CD8-positive, alpha-beta memory T cell (primary cell): ENCODE measurements at regions not wholly inside any gene's neighbourhood (a gene's known extent, or its start where the extent isn't known, plus 50 kb on each side); places are given as distances from the start of the nearest gene placed in this dataset.

Experiments
- CTCF ChIA-PET: fragments of 350-600 bp; sonication (Branson Sonifier 250); formaldehyde crosslinking; loops from one replicate; lab custom pipeline; 2021; ENCODE audit warnings: antibody characterized with exemption; lab: Charles Lee
- POLR2A ChIA-PET: fragments of 350-600 bp; sonication (Branson Sonifier 250); formaldehyde crosslinking; loops from one replicate; lab custom pipeline; 2021; ENCODE audit warnings: antibody characterized with exemption; lab: Charles Lee
- DNase-seq, 5 donors: peaks; one replicate each; pipeline versions ENCODE4 v3.0.0 to v3.0.0-alpha.2; 2020 to 2022; ENCODE audit warnings: mixed read lengths in 1 of 5
- H3K27ac ChIP-seq: one replicate; pipeline ENCODE4 v1.7.0; 2013; ENCODE audit warnings: low read depth, mild to moderate bottlenecking, low read length, moderate library complexity
- H3K27me3 ChIP-seq: 2 replicates; pipeline ENCODE4 v1.7.0; 2013; ENCODE audit warnings: low read length, mild to moderate bottlenecking; ENCODE audit not compliant: insufficient read depth, poor library complexity, severe bottlenecking
- H3K36me3 ChIP-seq: 2 replicates; pipeline ENCODE4 v1.7.0; 2013; ENCODE audit warnings: mild to moderate bottlenecking, low read length, moderate library complexity; ENCODE audit not compliant: insufficient read depth
- H3K4me1 ChIP-seq: 2 replicates; pipeline ENCODE4 v1.7.0; 2013; ENCODE audit warnings: mild to moderate bottlenecking, low read length, moderate library complexity; ENCODE audit not compliant: insufficient read depth
- H3K4me3 ChIP-seq: 2 replicates; pipeline ENCODE4 v1.7.0; 2013; ENCODE audit warnings: mild to moderate bottlenecking, low read length
- H3K9me3 ChIP-seq: 2 replicates; pipeline ENCODE4 v1.7.0; 2013; ENCODE audit warnings: mild to moderate bottlenecking, low read length
- H3K27ac Mint-ChIP-seq, 8 donors: one replicate each; pipeline ENCODE4 v1.8.0; 2020 to 2021; ENCODE audit warnings: mixed read lengths in 8 of 8, mild to moderate bottlenecking in 6 of 8, inconsistent platforms in 3 of 8, moderate library complexity in 3 of 8
- H3K27me3 Mint-ChIP-seq, 2 donors: one replicate each; pipeline ENCODE4 v1.8.0; 2020 to 2021; ENCODE audit warnings: mixed read lengths in 2 of 2, mild to moderate bottlenecking in 1 of 2, moderate library complexity in 1 of 2
- H3K36me3 Mint-ChIP-seq, 3 donors: one replicate each; pipeline ENCODE4 v1.8.0; 2020 to 2021; ENCODE audit warnings: mixed read lengths in 3 of 3, inconsistent platforms in 1 of 3, mild to moderate bottlenecking in 1 of 3
- H3K4me1 Mint-ChIP-seq, 3 donors: one replicate each; pipeline ENCODE4 v1.8.0; 2020 to 2021; ENCODE audit warnings: mixed read lengths in 3 of 3, inconsistent platforms in 1 of 3, mild to moderate bottlenecking in 1 of 3
- H3K4me3 Mint-ChIP-seq, 7 donors: one replicate each; pipeline ENCODE4 v1.8.0; 2020 to 2021; ENCODE audit warnings: mixed read lengths in 7 of 7, mild to moderate bottlenecking in 6 of 7, moderate library complexity in 4 of 7, inconsistent platforms in 2 of 7
- H3K9me3 Mint-ChIP-seq, 5 donors: one replicate each; pipeline ENCODE4 v1.8.0; 2020 to 2022; ENCODE audit warnings: mixed read lengths in 5 of 5, mild to moderate bottlenecking in 3 of 5, moderate library complexity in 2 of 5, inconsistent platforms in 1 of 5

DNA sequence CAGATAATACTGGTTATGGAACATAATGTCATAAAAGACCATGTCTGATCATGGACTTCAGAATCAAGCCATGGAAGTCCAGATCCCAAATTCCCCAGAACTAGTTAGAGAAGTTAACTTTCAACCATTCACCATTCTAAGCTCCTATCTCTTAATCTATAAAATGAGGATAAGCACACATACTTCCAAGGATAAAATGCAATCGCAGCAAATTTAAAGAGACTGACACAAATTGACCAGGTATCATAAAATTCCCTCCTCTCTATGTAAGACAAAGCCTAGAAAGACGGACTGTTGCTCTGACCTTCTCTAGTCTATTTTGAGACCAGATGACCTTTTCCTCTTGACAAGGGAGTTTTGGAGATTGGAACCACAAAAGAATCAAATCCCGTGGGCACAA, 426.7 kb downstream of the PLPP3 start:
- H3K36me3 ChIP-seq, result no peaks in the 10 kb centered on the region
- no peak for DNase-seq
- CTCF ChIA-PET, result no interaction called here
- Mint-ChIP-seq H3K9me3 (peaks cover 0 to 2% (median 2%) of the 10 kb centered on the region in 5 donors), H3K4me1 (no peaks in the 10 kb centered on the region), H3K27ac (no peak overlapping the region), H3K36me3 (no peaks in the 10 kb centered on the region), H3K4me3 (no peak overlapping the region), H3K27me3 (peaks cover 0 to 4% of the 10 kb centered on the region in 2 donors)
- H3K27me3 ChIP-seq, result no peaks in the 10 kb centered on the region
- H3K9me3 ChIP-seq, result no peaks in the 10 kb centered on the region
- no peaks in the 10 kb centered on the region for H3K4me1 ChIP-seq
- H3K27ac ChIP-seq, result no peak overlapping the region
- POLR2A ChIA-PET, result no interaction called here
- H3K4me3 ChIP-seq, result no peak overlapping the region

DNA sequence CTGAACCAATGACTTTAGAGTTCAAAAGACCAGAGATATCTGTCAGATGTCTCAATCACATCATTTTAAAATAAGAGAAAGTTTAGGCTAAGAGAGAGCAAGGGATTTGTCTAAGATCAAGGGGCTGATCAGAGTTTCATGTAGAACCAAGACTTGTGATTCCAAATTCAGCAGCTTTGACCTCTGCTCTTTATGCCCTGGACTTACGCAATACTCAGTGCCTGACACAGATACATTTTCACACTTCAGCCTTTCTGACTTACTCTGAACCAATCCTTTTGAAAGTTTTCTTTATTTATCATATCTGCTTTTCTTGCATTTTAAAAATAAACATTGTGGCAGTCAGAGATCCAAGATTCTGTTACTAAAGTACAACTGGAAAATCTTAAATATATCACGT, 428.0 kb downstream of the PLPP3 start:
- no peak for DNase-seq
- no peaks in the 10 kb centered on the region for H3K27me3 ChIP-seq
- Mint-ChIP-seq H3K36me3 (no peaks in the 10 kb centered on the region), H3K4me3 (no peak overlapping the region), H3K4me1 (no peaks in the 10 kb centered on the region), H3K27ac (no peak overlapping the region), H3K9me3 (peaks cover 0 to 5% (median 2%) of the 10 kb centered on the region in 5 donors), H3K27me3 (peaks cover 0 to 4% of the 10 kb centered on the region in 2 donors)
- no peak overlapping the region for H3K27ac ChIP-seq
- H3K4me3 ChIP-seq, result no peak overlapping the region
- no peaks in the 10 kb centered on the region for H3K4me1 ChIP-seq
- H3K9me3 ChIP-seq, result no peaks in the 10 kb centered on the region
- CTCF ChIA-PET, result no interaction called here
- POLR2A ChIA-PET, result no interaction called here
- no peaks in the 10 kb centered on the region for H3K36me3 ChIP-seq

DNA sequence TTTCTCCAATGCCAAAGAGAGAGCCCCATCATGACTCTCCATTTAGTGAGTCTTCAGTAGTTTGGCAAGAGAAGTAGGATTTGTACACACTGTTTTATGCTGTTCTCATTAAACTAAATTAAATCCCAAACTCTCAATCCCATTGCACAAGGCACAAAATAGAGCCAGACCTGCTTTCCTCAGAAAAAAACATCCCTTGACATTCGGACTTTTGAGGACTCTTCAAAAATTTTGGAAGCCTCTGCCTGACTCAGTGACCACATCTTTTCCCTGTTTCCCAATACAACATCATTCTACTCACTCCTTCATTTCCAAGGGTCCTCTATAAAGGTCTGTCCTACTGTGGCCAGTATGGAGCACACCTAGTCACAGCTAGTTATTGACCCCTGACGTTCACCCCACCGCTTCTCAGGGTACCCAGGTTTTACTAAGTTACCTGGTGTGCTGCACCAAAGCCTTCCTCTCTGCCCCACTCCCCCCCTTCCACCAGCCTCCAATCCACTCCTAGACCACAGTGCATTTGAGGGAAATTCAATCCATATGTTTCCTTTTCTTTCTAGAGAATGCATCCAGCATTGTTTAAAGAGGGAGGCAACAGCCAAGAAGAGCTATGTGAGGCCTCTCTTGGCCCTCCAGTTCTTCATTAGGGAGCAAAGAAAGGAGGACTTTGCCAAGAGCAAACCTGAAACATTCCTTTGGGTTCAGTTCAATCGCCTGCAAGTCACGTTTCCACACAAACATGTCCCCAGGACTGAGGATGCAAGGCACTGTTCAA, 428.7 kb downstream of the PLPP3 start:
- Mint-ChIP-seq H3K9me3 (peaks cover 0 to 6% (median 2%) of the 10 kb centered on the region in 5 donors), H3K27ac (no peak overlapping the region), H3K36me3 (no peaks in the 10 kb centered on the region), H3K27me3 (peaks cover 0 to 4% of the 10 kb centered on the region in 2 donors), H3K4me1 (no peaks in the 10 kb centered on the region), H3K4me3 (no peak overlapping the region)
- Histone ChIP-seq H3K27me3 (no peaks in the 10 kb centered on the region), H3K27ac (no peak overlapping the region), H3K9me3 (no peaks in the 10 kb centered on the region), H3K4me1 (no peaks in the 10 kb centered on the region), H3K4me3 (no peak overlapping the region), H3K36me3 (no peaks in the 10 kb centered on the region)
- POLR2A ChIA-PET, result no interaction called here
- CTCF ChIA-PET, result no interaction called here
- DNase-seq, result no peak

DNA sequence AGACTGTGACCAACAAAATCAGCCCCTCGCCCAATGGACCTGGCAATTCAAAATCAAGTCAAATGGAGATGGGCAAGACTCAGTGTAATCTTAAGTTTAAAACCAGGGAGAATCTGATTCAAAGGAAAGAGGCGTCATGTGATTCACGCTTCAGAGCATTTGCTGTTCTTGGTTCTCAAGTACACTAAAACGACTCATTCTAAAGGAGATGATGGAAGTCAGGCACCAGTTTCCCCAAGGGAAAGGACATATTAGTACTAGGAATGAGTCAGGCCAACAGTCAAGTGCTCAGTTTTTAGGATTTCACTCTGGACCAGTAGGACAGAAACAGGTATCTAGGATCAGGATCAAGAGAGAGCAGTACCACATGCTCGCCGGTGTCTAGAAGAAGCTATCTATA, 429.6 kb downstream of the PLPP3 start:
- Mint-ChIP-seq H3K27me3 (peaks cover 0 to 4% of the 10 kb centered on the region in 2 donors), H3K27ac (no peak overlapping the region), H3K4me3 (no peak overlapping the region), H3K4me1 (no peaks in the 10 kb centered on the region), H3K36me3 (no peaks in the 10 kb centered on the region), H3K9me3 (peaks cover 0 to 8% (median 2%) of the 10 kb centered on the region in 5 donors)
- Histone ChIP-seq H3K27me3 (no peaks in the 10 kb centered on the region), H3K36me3 (no peaks in the 10 kb centered on the region), H3K4me3 (no peak overlapping the region), H3K4me1 (no peaks in the 10 kb centered on the region), H3K9me3 (no peaks in the 10 kb centered on the region), H3K27ac (no peak overlapping the region)
- ChIA-PET POLR2A (no interaction called here), CTCF (no interaction called here)
- DNase-seq, result no peak

DNA sequence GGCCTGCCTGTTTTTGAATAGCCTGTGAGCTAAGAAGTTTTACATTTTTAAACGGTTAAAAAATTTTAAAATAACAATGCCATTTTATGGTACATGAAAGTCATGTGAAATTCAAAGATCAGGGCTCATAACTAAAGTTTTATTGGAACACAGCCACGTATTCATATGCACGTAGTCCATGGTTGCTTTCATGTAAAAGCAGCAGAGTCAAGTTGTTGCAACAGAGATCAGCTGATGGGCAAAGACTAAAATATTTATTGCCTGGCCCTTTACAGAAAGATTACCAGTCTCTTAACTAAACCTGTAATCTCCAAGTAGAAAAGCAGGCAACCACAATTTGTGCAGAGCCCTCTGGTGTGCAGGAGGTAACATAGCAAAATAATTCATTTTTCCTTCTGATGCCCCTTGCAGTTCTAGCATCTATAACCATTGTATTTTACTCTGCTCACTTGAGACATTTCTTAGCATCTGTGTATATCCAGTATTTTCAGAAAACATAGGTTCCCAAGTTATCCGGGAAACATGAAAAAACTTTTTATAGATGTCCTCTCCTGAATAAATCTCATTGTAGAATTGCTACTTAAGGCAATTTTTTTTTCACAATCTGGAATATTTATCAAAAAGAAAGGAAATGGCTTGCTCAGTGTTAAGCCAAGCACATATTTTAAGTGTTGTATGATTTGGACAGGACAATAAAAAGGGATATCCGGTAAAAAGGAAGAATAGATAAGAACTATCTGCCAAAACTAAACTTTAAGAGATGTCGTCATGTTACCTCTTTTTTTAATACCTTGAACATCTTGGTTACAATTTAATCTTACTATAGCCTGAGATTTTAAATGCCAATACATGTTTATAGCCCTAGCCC, 430.8 kb downstream of the PLPP3 start:
- Histone ChIP-seq H3K4me1 (no peaks in the 10 kb centered on the region), H3K27ac (no peak overlapping the region), H3K27me3 (no peaks in the 10 kb centered on the region), H3K4me3 (no peak overlapping the region), H3K9me3 (no peaks in the 10 kb centered on the region), H3K36me3 (no peaks in the 10 kb centered on the region)
- no peak for DNase-seq
- Mint-ChIP-seq H3K4me1 (no peaks in the 10 kb centered on the region), H3K36me3 (no peaks in the 10 kb centered on the region), H3K9me3 (peaks cover 0 to 8% (median 0%) of the 10 kb centered on the region in 5 donors), H3K4me3 (no peak overlapping the region), H3K27me3 (no peaks in the 10 kb centered on the region), H3K27ac (no peak overlapping the region)
- POLR2A ChIA-PET, result no interaction called here
- CTCF ChIA-PET, result no interaction called here

GRCh38 chr1:56147459-56147858, 431.9 kb downstream of the PLPP3 start:
- POLR2A ChIA-PET, result no interaction called here
- H3K4me3 Mint-ChIP-seq, result no peak overlapping the region
- no peaks in the 10 kb centered on the region for H3K36me3 Mint-ChIP-seq
- no peak overlapping the region for H3K4me3 ChIP-seq
- H3K27ac Mint-ChIP-seq, result no peak overlapping the region
- no peaks in the 10 kb centered on the region for H3K27me3 Mint-ChIP-seq
- H3K9me3 Mint-ChIP-seq, result peaks cover 0 to 8% (median 0%) of the 10 kb centered on the region in 5 donors
- CTCF ChIA-PET, result no interaction called here
- no peaks in the 10 kb centered on the region for H3K4me1 Mint-ChIP-seq
- H3K9me3 ChIP-seq, result no peaks in the 10 kb centered on the region
- no peak for DNase-seq
- H3K36me3 ChIP-seq, result no peaks in the 10 kb centered on the region
- no peak overlapping the region for H3K27ac ChIP-seq
- no peaks in the 10 kb centered on the region for H3K27me3 ChIP-seq
- H3K4me1 ChIP-seq, result no peaks in the 10 kb centered on the region

DNA sequence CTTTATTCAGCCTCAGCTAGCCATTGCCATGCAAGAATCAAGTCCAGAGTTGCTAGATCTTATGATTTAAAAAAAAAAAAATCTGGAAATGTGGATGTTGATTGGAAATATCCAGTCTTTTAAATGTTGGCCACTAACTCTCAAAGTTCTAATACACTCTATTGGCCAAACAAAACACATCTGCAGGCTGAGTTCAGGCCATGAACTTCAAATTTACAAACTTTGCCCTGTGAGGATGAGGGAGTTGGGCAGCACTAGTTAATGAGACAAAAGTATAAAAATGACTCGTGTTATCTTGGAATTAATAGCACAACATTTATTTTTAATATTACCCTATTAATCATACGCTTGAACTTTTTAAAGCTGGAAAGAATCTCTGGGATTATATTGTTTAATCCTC, 432.3 kb downstream of the PLPP3 start:
- CTCF ChIA-PET, result no interaction called here
- peaks cover 0 to 8% (median 0%) of the 10 kb centered on the region in 5 donors for H3K9me3 Mint-ChIP-seq
- POLR2A ChIA-PET, result no interaction called here
- H3K4me1 Mint-ChIP-seq, result no peaks in the 10 kb centered on the region
- no peaks in the 10 kb centered on the region for H3K27me3 Mint-ChIP-seq
- no peaks in the 10 kb centered on the region for H3K9me3 ChIP-seq
- no peaks in the 10 kb centered on the region for H3K36me3 Mint-ChIP-seq
- H3K36me3 ChIP-seq, result no peaks in the 10 kb centered on the region
- no peak overlapping the region for H3K4me3 Mint-ChIP-seq
- no peak for DNase-seq
- no peak overlapping the region for H3K27ac ChIP-seq
- H3K4me3 ChIP-seq, result no peak overlapping the region
- H3K27ac Mint-ChIP-seq, result no peak overlapping the region
- H3K4me1 ChIP-seq, result no peaks in the 10 kb centered on the region
- H3K27me3 ChIP-seq, result no peaks in the 10 kb centered on the region

GRCh38 chr1:56146449-56146848, 432.9 kb downstream of the PLPP3 start:
- CTCF ChIA-PET, result no interaction called here
- H3K9me3 Mint-ChIP-seq, result peaks cover 0 to 8% (median 2%) of the 10 kb centered on the region in 5 donors
- H3K27me3 Mint-ChIP-seq, result no peaks in the 10 kb centered on the region
- H3K4me1 Mint-ChIP-seq, result no peaks in the 10 kb centered on the region
- POLR2A ChIA-PET, result no interaction called here
- no peaks in the 10 kb centered on the region for H3K9me3 ChIP-seq
- H3K4me3 ChIP-seq, result no peak overlapping the region
- no peaks in the 10 kb centered on the region for H3K36me3 ChIP-seq
- no peaks in the 10 kb centered on the region for H3K36me3 Mint-ChIP-seq
- no peak overlapping the region for H3K4me3 Mint-ChIP-seq
- no peak overlapping the region for H3K27ac Mint-ChIP-seq
- no peaks in the 10 kb centered on the region for H3K27me3 ChIP-seq
- DNase-seq, result no peak
- no peaks in the 10 kb centered on the region for H3K4me1 ChIP-seq
- no peak overlapping the region for H3K27ac ChIP-seq
